Psoas muscle (tissue), 7 donors: ENCODE measurements at regions not wholly inside any gene's neighbourhood (a gene's known extent, or its start where the extent isn't known, plus 50 kb on each side); places are given as distances from the start of the nearest gene placed in this dataset.

ENCODE experiments used
- ATAC-seq, 4 donors: fragments of 200-7000 bp; cut with Tn5 transposase; one replicate each; pipeline ENCODE4 v1.9.1; 2020; ENCODE audit warnings: moderate library complexity in 3 of 4, mild to moderate bottlenecking in 2 of 4
- DNase-seq, 2 donors: peaks; one replicate each; pipeline ENCODE4 v3.0.0-alpha.2; 2020
- H3K27ac ChIP-seq: fragments of 200-600 bp; one replicate; pipeline ENCODE4 v1.8.0; 2022
- H3K27me3 ChIP-seq, 3 donors: fragments of 200-600 bp in 1 of 3; one replicate each; pipeline versions ENCODE4 v1.6.1 to v1.8.0; 2013 to 2022; ENCODE audit warnings: low read length in 2 of 3, mild to moderate bottlenecking in 2 of 3, moderate library complexity in 1 of 3; ENCODE audit not compliant: insufficient read depth in 3 of 3
- H3K36me3 ChIP-seq, 2 donors: fragments of 200-600 bp in 1 of 2; one replicate each; pipeline versions ENCODE4 v1.6.1 to v1.8.0; 2013 to 2022; ENCODE audit warnings: low read depth in 1 of 2, mild to moderate bottlenecking in 1 of 2, moderate library complexity in 1 of 2; ENCODE audit not compliant: insufficient read depth in 1 of 2
- H3K4me1 ChIP-seq: fragments of 200-600 bp; one replicate; pipeline ENCODE4 v1.8.0; 2022
- H3K4me3 ChIP-seq: fragments of 200-600 bp; one replicate; pipeline ENCODE4 v1.8.0; 2022; ENCODE audit warnings: mild to moderate bottlenecking
- H3K9me3 ChIP-seq: fragments of 200-600 bp; one replicate; pipeline ENCODE4 v1.8.0; 2022
- WGBS, 3 donors: extraction: QIAGEN DNeasy Blood & Tissue Kit; methylation state at CpG; one replicate each; pipeline versions ENCODE4 v1.1.6 to v1.1.7; 2013; 5-methylcytosine and 5-hydroxymethylcytosine counted together
- intact Hi-C, 2 donors: fragments of 100-400 bp; cut with DNase I; formaldehyde crosslinking; loops; one replicate each; pipeline versions ENCODE4 v1.11.0 to v1.14.2; 2022
- TF ChIP-seq, protein P1 (sequence below): fragments of 200-600 bp; IDR thresholded peaks from one replicate; pipeline ENCODE4 v1.8.0; 2022; ENCODE audit warnings: antibody characterized with exemption
- donor health status: healthy with polysubstance abuse.
- donor health status: DM: no; HTN: no; CAD: no; lungs with moderate emphysema.
- donor health status: Bipolar disorder and iron deficiency.
- donor health status: healthy.
- donor health status: DM: yes; HTN: yes; CAD: no.
- donor health status: DM: no; HTN: no; CAD: no.
- donor health status: DM: yes; HTN: yes; CAD: no.

- Histone ChIP-seq H3K27me3 (no peaks in the 10 kb centered on the region), H3K9me3 (no peaks in the 10 kb centered on the region), H3K4me1 (no peaks in the 10 kb centered on the region), H3K27ac (peak overlapping the region; percentile 75), H3K4me3 (no peak overlapping the region), H3K36me3 (no peaks in the 10 kb centered on the region)
- TF ChIP-seq, protein P1, sequence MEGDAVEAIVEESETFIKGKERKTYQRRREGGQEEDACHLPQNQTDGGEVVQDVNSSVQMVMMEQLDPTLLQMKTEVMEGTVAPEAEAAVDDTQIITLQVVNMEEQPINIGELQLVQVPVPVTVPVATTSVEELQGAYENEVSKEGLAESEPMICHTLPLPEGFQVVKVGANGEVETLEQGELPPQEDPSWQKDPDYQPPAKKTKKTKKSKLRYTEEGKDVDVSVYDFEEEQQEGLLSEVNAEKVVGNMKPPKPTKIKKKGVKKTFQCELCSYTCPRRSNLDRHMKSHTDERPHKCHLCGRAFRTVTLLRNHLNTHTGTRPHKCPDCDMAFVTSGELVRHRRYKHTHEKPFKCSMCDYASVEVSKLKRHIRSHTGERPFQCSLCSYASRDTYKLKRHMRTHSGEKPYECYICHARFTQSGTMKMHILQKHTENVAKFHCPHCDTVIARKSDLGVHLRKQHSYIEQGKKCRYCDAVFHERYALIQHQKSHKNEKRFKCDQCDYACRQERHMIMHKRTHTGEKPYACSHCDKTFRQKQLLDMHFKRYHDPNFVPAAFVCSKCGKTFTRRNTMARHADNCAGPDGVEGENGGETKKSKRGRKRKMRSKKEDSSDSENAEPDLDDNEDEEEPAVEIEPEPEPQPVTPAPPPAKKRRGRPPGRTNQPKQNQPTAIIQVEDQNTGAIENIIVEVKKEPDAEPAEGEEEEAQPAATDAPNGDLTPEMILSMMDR = no peak
- no peak for DNase-seq
- intact Hi-C loops = no loop called here
- ATAC-seq = no peak
- 89 to 94% (median 91%) methylated on average over 2 of the region's 2 CpGs for WGBS, 3 donors
Observed at GRCh38 chr14:34036319-34036766, 85.5 kb upstream of the EGLN3 start.

- Histone ChIP-seq H3K36me3 (no peaks in the 10 kb centered on the region), H3K4me3 (no peak overlapping the region), H3K27ac (peak overlapping the region; percentile 75), H3K4me1 (no peaks in the 10 kb centered on the region), H3K27me3 (no peaks in the 10 kb centered on the region), H3K9me3 (no peaks in the 10 kb centered on the region)
- TF ChIP-seq, protein P1 = no peak
- ATAC-seq = peak in 1 of 4 donors; percentile 27
- intact Hi-C loops = no loop called here
- 85 to 95% (median 85%) methylated on average over 1 of the region's 1 CpG for WGBS, 3 donors
- no peak for DNase-seq
Observed at GRCh38 chr14:34035934-34036250, 85.0 kb upstream of the EGLN3 start.

DNA sequence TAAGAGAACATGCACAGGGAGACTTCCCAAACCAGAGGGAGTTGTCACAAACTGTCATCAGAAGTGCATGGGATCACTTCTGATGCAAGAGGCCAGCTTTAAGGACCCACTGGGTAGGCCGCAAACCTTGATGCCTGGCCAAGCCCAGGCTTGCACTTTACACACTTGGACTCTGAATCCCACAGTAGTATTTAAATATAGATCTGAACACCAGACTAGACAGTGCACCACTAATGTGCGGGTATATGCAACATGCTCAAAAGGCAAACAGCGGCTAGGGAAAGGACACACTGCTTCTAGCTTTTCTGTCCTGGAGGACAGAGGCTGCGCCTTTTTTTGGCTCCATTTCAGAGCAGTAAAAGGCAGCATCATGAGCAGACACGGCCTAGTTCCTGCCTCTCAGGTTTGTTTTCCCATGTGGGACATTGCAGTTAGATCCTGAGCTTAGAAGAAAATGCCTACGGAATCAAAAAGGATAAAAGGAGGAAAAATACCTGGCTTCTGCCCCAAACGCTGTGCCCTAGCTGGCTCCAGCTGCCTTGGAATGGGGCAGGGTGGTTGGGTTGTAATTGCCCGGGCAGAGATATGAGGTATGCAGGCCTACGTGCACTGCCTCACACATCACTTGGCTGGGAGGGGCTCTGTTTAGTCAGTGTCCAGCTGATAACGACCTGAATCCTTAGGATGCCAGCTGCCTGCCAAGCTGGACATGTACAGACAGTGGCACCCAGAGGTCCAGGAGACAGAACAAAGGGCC lies 84.5 kb upstream of the EGLN3 start:
- H3K9me3 ChIP-seq = no peaks in the 10 kb centered on the region
- H3K4me1 ChIP-seq = no peaks in the 10 kb centered on the region
- H3K27me3 ChIP-seq = no peaks in the 10 kb centered on the region
- intact Hi-C loops = no loop called here
- H3K36me3 ChIP-seq = no peaks in the 10 kb centered on the region
- peak overlapping the region; percentile 75 for H3K27ac ChIP-seq
- H3K4me3 ChIP-seq = no peak overlapping the region
- TF ChIP-seq, protein P1 = no peak
- no peak for DNase-seq
- 40 to 53% (median 41%) methylated on average over 10 of the region's 10 CpGs for WGBS, 3 donors
- ATAC-seq = peak; percentile 74 to 93 (median 90)

DNA sequence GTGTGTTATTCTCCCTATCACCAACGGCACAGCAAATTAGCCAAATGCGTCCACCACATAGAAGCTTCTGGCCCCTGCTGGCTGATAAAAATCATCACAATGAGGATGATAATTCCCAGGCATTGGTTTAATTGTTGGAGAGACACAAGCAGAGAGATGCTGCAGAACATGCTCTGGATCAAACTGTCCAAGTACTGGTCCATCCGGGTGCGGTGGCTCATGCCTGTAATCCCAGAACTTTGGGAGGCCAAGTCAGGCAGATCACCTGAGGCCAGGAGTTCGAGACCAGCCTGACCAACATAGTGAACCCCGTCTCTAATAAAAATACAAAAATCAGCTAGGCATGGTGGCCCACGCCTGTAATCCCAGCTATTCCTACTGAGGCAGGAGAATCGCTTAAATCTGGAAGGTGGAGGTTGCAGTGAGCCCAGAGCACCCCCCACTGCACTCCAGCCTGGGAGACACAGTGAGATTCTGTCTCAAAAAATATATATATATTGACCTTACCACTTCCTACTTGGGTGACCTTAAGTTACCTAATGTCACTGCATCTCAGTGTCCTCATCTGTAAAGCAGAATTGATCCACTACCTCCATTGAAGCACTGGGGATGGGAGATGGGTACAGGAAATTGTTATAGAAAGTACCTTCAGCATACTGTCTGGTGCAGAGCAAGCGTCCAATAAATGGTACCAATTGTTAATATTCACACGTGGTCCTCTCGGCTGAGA lies 83.7 kb upstream of the EGLN3 start:
- ATAC-seq (no peak), DNase-seq (no peak)
- TF ChIP-seq, protein P1 = no peak
- WGBS, 3 donors = 88 to 92% (median 89%) methylated on average over 11 of the region's 11 CpGs
- Histone ChIP-seq H3K4me1 (no peaks in the 10 kb centered on the region), H3K27ac (peak overlapping the region; percentile 75), H3K36me3 (no peaks in the 10 kb centered on the region), H3K9me3 (no peaks in the 10 kb centered on the region), H3K27me3 (no peaks in the 10 kb centered on the region), H3K4me3 (no peak overlapping the region)
- intact Hi-C loops = no loop called here
